ENCODE measurements at regions not wholly inside any gene's neighbourhood (a gene's known extent, or its start where the extent isn't known, plus 50 kb on each side); places are given as distances from the start of the nearest gene placed in this dataset.
"Not testable (repeated sequence)": the region's sequence is repeated elsewhere in the genome, so short reads cannot be mapped to it uniquely, and the experiment has no call there.

- no peak for DNase-seq (ENCODE audit: low read depth in 2 of 2)
Measured at GRCh38 chr7:125481323-125481722, 551.7 kb upstream of the POT1 start.

- no peak for DNase-seq (ENCODE audit: low read depth in 2 of 2)
Measured at GRCh38 chr7:125480762-125481161, 551.1 kb upstream of the POT1 start.

GRCh38 chr7:125468855-125469174 is 539.2 kb upstream of the POT1 start:
- no peak for DNase-seq (ENCODE audit: low read depth in 2 of 2)

DNA sequence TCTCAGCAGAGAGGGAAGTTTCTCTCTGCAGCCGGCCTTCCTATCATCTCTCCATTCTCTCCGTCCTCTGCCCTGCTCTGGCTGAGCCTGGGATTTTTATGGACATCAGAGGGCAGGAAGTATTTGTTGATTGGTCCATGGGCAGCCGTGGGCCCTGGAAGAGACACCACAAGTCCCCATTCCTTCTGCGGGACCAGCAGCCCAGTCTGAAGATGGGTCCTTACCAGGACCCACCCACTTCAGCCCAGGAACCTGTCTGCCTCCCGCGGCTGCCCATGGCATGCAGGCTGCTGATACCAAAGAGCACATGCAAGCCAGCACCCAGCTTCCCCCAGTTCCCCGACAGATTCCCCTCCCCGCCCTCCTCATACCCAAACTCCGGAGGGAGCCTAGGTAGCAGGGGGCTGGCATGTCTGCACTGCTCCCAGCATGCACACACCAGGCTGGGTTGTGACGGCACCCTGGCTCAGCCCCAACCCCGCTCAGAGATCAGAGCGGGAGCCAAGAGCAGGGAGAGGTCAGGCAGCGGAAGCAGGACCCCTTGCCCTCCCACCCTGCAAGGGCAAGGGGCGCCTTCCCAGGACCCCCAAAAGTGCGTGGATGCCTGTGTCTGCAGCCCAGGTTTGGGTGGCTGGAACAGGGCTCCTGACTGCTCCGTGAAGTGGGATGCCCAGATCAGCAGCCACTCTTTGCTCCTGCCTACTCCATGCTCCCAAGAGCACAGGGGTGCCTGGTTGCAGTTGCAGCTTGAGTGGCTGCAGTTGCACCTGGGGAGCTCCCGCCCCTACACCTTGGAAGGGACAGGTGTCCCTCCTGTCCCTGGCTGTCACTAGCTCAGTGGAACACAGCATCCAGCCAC is 538.6 kb upstream of the POT1 start:
- DNase-seq (ENCODE audit: low read depth in 2 of 2) = no peak

DNA sequence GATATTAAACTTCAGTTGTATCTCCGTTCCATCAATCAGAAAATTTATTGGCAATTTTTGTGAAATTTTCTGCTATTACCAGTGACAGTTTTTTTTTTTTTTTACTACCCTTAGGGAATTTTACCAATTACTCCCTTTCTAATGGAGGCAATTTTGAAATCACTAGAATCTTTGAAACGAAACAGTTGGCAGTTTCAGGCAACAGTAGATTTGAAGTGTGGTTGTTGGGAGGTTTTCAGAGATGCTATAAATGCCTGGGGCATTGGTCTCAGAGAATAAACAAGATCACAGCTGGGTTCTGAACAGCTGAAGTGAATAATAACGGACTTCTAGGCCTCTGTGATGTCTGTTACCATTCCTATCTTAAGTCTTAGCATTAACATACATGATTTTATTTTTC is 535.9 kb upstream of the POT1 start:
- DNase-seq (ENCODE audit: low read depth in 2 of 2) = no peak

GRCh38 chr7:125462615-125463014 is 533.0 kb upstream of the POT1 start:
- DNase-seq (ENCODE audit: low read depth in 2 of 2) = no peak

- no peak for DNase-seq (ENCODE audit: low read depth in 2 of 2)
Measured at GRCh38 chr7:125459038-125459437, 529.4 kb upstream of the POT1 start.

DNA sequence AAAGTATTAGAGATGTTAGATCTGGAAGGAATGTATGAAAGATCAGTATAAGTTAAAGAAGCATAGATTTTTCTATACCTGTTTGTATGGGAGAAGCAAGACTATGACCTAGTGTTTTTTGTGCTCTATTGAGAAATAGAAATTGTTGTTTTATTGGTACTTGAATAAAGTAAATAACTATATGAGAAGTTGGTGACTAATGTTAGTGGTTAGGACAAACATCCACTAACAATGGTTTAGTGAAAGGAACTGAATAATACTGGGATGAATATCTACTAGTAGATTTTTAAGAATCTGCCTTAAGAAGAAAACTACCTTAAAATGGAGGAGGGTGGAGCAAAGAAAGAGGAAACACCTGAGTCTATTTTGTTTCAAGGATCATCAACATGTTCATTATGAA is 521.1 kb upstream of the POT1 start:
- no peak for DNase-seq (ENCODE audit: low read depth in 2 of 2)

DNA sequence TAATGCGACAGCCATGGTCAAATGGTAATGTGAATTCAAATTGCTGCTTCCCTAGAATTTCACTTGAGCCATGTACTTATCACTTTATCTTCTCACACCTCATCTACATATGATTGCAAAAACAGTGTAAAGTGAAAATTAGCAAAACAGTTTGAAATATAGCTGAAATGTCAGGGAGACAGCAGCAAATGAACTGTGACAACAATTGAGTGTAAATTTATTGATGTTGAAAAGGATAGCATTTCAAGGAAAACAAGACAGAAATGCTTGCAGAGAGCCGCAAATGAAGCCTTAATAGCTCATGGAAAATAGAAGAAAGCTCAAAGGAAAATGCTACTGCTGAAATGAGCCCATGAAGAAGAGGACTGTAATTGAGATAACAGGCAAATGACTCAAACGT is 516.2 kb upstream of the POT1 start:
- DNase-seq (ENCODE audit: low read depth in 2 of 2) = no peak

GRCh38 chr7:125444864-125445263 is 515.2 kb upstream of the POT1 start:
- no peak for DNase-seq (ENCODE audit: low read depth in 2 of 2)

DNA sequence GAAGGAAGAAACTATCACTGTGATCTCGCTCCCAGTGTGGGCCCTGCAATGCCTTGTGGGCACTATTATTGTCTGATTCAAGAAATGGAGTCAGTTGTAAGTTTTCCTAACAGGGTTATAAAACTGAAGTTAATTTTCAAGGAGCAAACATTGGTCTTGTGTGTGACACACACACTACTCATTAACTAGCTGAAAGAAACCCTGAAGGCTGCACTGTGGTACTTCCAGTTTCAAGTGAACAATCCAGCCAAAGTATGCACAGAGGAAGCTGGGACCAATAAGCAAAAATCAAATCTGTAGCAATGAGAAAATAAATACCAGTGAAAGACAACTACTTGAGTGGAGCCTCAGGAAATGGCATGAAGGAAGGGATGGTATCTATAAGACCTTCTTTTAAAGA is 506.6 kb upstream of the POT1 start:
- DNase-seq (ENCODE audit: low read depth in 2 of 2) = no peak

- DNase-seq (ENCODE audit: low read depth in 2 of 2) = no peak
Measured at GRCh38 chr7:125431349-125431748, 501.7 kb upstream of the POT1 start.

DNA sequence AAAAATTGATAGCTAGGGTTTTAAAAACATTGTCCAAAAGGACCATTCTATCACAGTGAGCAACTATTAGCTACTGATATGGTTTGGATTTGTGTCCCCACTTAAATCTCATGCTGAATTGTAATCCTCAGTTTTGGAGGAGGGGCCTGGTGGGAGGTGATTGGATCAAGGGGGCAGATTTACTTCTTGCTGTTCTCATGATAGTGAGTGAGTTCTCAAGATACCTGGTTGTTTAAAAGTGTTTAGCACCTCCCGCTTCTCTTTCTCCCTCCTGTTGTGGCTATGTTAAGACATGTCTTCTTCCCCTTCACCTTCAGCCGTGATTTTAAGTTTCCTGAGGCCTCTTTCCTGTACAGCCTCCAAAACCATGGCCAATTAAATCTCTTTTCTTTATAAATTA is 500.4 kb upstream of the POT1 start:
- DNase-seq (ENCODE audit: low read depth in 2 of 2) = no peak

DNA sequence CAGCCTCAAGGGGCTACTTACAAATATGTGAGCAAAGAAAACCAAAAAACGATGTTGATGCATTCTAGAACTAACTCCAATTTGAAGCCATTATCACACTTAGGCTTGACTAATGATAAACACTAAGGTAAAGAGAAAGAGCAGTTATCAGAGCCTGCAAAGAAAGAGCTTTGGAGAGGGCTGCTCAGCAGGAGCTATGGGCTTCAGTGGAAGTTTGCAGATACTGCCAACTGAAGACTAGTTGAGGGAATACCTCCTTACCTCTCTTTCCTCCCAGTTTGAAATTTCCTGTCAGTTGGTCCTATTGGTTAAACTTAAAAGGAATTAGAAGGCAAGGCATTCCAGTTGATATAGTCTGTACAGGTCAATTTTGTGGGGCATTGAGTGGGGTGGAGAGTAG is 498.1 kb upstream of the POT1 start:
- no peak for DNase-seq (ENCODE audit: low read depth in 2 of 2)

- no peak for DNase-seq (ENCODE audit: low read depth in 2 of 2)
Measured at GRCh38 chr7:125425506-125425905, 495.9 kb upstream of the POT1 start.

DNA sequence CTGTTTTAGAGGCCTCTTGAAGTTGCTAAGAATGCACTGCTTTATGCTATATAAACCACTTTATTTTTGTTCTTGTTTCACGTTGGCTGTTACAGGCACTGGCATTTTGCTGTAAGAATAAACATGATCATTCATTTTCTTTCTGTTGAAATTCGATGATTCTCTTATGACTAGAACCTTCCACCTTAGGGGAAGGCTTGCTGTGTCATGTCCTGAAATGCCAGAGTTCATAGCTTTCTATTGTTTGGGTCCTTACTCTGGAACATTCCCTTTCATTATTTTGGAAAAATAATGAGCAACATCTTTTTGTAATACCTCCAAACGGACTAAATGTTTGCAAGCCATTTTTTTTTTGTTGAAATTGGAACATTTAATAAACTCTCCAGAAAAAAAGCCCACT is 495.1 kb upstream of the POT1 start:
- DNase-seq (ENCODE audit: low read depth in 2 of 2) = peak; percentile 33 to 71

DNA sequence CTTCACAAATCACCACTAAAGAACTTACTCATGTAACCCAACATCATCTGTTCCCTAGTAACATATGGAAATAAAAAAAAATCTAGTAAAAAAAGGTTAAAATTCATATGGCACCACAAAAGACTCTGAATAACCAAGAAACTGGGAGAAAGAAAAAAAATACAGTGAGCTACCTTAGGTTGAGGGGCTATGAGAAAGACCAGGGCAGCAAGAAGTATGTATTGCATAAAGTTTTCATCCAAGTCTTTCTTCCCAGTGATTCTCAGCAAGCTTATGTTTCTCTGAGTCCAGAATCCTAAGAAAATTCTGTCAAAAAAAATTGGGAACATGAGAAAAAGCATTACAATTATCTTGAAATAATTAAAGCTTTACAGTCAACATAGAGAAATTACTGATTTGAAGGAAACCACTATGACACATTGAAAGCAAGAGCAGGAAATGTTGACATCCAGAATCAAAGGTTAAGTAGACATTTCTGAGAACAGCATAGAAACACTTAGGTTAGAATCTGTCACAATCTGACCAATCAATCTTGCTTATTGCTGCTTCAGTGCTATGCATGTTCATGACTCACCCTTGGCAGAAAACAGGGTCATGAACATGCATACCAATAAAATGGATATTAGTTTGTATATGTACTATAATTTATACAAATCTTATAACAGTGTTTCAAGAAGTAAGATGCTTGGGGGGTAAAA is 494.0 kb upstream of the POT1 start:
- peak in 1 of 2 donors; percentile 92 for DNase-seq (ENCODE audit: low read depth in 2 of 2)

DNA sequence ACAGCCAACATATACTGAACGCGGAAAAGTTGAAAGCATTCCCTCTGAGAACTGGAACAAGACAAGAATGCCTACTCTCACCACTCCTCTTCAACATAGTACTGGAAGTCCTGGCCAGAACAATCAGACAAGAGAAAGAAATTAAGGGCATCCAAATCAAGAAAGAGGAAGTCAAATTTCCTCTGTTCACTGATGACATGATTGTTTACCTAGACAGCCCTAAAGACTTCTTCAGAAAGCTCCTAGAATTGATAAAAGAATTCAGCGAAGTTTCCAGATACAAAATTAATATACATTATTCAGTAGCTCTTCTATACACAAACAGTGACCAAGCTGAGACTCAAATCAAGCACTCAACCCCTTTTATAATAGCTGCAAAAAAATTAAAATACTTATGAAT is 491.8 kb upstream of the POT1 start:
- DNase-seq (ENCODE audit: low read depth in 2 of 2) = not testable (repeated sequence)

GRCh38 chr7:125412890-125413665 is 483.5 kb upstream of the POT1 start:
- no peak for DNase-seq (ENCODE audit: low read depth in 2 of 2)

- no peak for DNase-seq (ENCODE audit: low read depth in 2 of 2)
Measured at GRCh38 chr7:125409921-125410320, 480.3 kb upstream of the POT1 start.

- peak in 1 of 2 donors; percentile 15 for DNase-seq (ENCODE audit: low read depth in 2 of 2)
Measured at GRCh38 chr7:125406111-125406510, 476.5 kb upstream of the POT1 start.

GRCh38 chr7:125399408-125399807 is 469.8 kb upstream of the POT1 start:
- DNase-seq (ENCODE audit: low read depth in 2 of 2) = no peak

Data from dermis microvascular lymphatic vessel endothelial cell (primary cell).